NCI-H82 treated with DMSO at 0.1 percent for 48 hours (cell line): ENCODE measurements at regions not wholly inside any gene's neighbourhood (a gene's known extent, or its start where the extent isn't known, plus 50 kb on each side); places are given as distances from the start of the nearest gene placed in this dataset.

ENCODE experiments used
- DNase-seq: peaks from one replicate; lab custom pipeline; 2025; ENCODE audit not compliant: unreplicated experiment; lab: John Stamatoyannopoulos, UW

DNA sequence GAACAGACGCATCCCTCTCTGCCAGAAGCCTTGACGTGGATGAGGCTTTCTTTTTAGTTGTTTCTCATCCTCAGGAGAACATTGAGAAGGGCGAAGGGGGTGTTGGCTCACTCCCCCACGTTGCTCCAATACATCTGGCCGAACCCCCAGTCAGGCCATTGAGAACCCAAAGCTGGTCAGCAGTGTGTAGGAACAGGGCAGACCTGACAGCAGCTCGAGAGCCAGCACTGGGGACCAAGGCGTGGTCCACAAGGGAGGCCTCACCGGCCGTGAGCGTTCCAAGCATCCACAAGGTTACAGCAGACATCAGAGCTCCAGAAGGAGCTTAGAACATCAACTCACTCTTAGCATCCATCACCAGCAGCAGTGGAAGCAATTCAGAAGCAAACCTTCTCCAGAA lies 387.9 kb upstream of the ARID1B start:
- no peak for DNase-seq

GRCh38 chr6:156387472-156387871 lies 389.7 kb upstream of the ARID1B start:
- no peak for DNase-seq

DNA sequence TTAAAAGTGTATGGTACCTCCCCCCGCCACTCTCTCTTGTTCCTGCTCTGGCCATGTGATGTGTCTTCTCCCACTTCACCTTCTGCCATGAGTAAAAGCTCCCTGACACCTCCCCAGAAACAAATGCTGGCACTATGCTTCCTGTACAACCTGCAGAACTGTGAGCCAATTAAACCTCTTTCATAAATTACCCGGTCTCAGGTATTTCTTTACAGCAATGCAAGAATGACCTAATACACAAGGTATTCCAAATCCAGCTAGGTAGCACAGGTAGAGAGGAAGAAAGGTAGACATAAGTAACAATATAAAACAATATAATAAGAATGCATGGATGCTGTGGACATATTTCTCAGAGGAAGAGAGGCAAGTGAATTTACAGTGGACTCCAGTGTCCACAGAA lies 394.1 kb upstream of the ARID1B start:
- no peak for DNase-seq

DNA sequence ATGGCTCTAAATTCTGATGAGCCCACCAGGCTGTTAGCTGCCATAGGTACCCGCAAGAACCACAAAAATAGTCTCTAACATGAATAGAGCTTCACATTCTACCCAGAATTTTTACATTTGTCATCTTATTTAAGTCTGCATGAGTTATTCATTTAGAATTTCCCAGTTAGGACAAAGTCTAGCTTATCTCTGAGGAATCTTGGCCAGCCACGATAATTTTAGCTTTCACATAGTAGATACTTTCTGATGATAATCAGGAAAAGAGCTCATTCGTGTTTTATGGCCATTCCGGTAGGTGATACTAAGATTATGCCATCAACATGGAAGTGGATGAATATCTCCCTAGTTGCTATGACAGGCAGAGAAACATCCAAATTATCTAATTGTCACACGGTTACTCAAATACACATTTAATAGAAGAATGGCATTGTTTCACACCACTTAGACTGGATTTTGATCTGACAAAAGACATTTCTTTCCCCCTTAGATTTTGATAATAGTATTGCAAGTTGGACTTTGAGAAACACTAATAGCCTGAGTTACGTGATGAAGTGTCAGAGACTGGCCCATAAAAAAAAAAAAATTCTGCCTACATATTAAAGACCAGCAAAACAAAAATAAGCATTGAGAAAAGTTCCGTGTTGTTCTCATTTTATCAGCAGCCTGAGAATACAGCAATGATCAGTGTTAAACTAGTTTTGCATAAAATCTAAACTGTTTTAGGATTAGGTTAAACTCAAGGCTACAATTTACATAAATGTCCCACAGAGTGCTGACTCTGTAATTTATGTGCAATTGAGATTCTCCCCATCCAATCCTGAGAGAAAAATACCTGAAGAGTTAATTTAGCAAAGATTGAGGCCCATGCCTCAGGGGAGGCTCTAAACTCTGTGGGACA lies 397.5 kb upstream of the ARID1B start:
- no peak for DNase-seq

GRCh38 chr6:156378853-156379252 lies 398.3 kb upstream of the ARID1B start:
- DNase-seq: no peak

- DNase-seq: no peak
Observed at GRCh38 chr6:156376091-156376490, 401.1 kb upstream of the ARID1B start.

GRCh38 chr6:156359912-156360311 lies 417.3 kb upstream of the ARID1B start:
- DNase-seq: no peak

- DNase-seq: no peak
Observed at GRCh38 chr6:156352861-156353260, 424.3 kb upstream of the ARID1B start.

DNA sequence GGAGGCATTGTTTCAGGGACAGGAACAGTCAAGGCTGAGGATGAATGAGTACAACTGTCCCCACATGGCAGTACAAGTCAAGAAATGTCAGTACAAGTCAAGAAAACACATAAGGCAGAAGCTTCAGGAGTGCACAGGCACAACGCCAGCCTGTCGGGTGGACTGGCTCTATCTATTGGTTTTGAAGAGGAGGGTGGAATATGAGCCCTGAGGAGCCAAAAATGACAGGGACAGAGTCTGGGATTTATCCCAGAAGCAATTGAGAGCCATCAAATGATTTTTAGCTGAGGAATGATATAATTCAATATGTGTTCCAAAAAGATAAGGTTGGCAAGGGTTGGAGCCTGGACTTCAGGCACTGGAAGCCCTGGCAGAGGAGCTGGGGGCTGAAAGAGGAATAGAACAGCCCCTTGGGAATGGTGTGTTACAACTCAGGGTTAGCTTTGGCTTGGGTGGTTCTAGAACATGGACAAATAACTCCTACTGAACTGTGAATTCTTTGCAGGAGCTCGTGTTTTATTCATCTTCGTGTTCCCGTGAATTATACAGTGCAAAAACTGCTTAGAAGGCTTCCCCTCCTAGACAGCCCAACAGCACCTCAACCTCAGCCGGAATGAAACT lies 425.7 kb upstream of the ARID1B start:
- DNase-seq: no peak

DNA sequence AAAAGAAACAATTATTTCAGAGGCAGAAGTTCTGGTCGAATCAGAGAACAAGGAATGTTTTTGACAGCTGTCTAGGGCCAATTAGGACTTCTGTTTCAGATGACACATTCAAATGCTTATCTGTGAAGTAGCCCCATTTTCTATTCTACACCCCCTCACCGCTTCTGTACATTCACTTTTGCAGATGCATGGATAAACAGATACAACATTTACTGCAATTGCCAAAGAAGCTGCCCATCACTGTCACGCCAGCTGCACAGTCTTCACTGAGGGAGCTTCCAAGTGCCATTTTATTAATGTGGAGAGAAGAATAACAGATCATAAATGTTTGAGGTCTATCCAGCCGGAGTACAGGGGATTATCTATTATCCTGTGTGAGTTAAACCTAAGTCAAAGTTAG lies 426.8 kb upstream of the ARID1B start:
- DNase-seq: no peak

GRCh38 chr6:156348849-156349248 lies 428.3 kb upstream of the ARID1B start:
- DNase-seq: no peak

DNA sequence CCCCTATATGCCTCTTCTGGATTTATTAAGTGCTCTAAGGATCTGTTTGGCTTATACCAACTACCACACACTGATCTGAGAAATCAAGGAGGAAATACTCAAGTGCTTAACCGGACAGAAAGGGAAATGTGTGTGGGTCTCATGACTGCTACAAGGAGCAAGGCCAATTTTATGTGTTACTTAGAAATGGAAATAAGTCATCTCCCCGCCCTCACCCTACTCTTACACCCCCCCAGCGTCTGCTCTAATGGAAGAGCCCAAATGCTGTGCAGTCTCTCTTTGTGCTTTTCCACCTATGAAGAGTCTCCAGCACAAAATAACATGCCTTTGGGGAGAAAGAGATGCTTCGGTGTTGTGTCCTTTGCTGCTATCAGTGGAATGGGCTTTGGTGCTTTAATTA lies 428.8 kb upstream of the ARID1B start:
- no peak for DNase-seq

DNA sequence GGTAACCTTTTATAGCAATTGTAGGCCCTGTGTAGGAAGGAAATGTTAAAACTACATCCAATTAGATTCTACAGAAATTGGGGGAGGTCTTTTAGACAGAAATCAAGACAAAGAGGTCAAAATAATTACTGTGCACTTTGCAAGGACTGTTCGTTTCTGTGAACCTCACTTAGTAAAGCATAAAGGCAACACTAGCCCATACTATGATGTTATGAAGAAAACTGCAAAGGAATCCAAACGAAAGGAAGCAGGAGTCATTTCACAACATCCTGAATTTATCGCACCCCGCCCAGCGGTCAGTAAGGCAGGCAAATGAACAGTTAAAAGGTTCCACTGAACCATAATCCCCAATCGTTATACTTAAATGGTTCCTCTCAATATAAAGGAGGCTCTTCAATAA lies 429.5 kb upstream of the ARID1B start:
- DNase-seq: no peak

DNA sequence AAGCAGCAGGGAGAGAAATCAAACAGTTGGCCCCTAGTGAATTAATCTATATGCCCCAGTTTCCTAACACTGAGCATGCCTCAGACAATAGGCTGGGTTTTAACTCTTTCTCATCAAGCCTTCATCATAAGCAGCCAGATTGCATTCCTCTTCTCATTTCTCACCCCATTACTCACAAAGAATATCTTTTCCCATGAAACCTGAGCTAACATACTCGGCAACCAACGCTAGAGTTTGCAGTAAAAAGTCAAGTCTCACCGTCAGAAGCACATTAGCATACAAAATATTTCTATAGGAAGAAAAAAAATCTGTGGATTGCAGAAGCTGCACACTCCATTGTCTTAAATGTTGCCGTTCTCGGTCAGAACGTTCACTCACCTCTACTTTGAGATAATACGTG lies 429.9 kb upstream of the ARID1B start:
- no peak for DNase-seq

- DNase-seq: no peak
Observed at GRCh38 chr6:156345700-156346099, 431.5 kb upstream of the ARID1B start.

DNA sequence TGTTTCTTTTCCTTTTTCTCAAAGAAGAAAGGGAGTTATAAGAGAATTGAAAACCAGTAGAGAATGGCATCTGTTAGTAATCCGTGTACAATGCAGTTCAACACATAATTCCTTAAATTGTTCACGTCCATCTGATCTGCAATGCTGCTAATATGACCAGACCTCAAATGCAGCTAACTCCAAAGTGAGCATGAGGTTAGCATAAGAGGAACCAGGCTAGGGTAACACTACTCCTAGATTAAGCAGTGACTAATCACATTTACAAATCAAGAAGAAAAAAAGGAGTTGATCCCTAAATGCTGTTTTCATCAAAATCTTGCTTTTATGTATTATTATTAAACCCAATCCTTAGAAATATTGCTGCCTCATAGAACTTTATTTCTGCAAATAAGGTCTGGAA lies 432.7 kb upstream of the ARID1B start:
- DNase-seq: no peak

GRCh38 chr6:156337801-156338200 lies 439.4 kb upstream of the ARID1B start:
- no peak for DNase-seq

GRCh38 chr6:156336733-156337132 lies 440.4 kb upstream of the ARID1B start:
- DNase-seq: no peak

GRCh38 chr6:156336089-156336488 lies 441.1 kb upstream of the ARID1B start:
- no peak for DNase-seq

GRCh38 chr6:156334966-156335365 lies 442.2 kb upstream of the ARID1B start:
- no peak for DNase-seq

GRCh38 chr6:156319707-156320106 lies 457.5 kb upstream of the ARID1B start:
- no peak for DNase-seq

GRCh38 chr6:156316583-156317125 lies 460.5 kb upstream of the ARID1B start:
- no peak for DNase-seq
